ENCODE measurements at regions not wholly inside any gene's neighbourhood (a gene's known extent, or its start where the extent isn't known, plus 50 kb on each side); places are given as distances from the start of the nearest gene placed in this dataset.

GRCh38 chr22:49492741-49493251 lies 334.9 kb downstream of the BRD1 start:
- Histone ChIP-seq H3K4me1 (ENCODE audit: insufficient read depth) (no peaks in the 10 kb centered on the region), H3K4me2 (no peak overlapping the region), H3K9me2 (ENCODE audit: insufficient read depth) (no peaks in the 10 kb centered on the region), H3K79me2 (replicated peaks; ENCODE audit: insufficient read depth) (no peaks in the 10 kb centered on the region), H3K4me3 (no peak overlapping the region), H2AFZ (no peak overlapping the region), H3K36me3 (ENCODE audit: insufficient read depth) (no peaks in the 10 kb centered on the region), H4K20me1 (replicated peaks; ENCODE audit: insufficient read depth) (no peaks in the 10 kb centered on the region), H3F3A (replicated peaks; ENCODE audit: low read depth) (no peaks in the 10 kb centered on the region), H3K27me3 (ENCODE audit: insufficient read depth) (no peaks in the 10 kb centered on the region), H3K27ac (ENCODE audit: low read depth) (no peak overlapping the region)
- Mint-ChIP-seq H3K4me3 (no peak overlapping the region), H3K36me3 (ENCODE audit: low read depth) (no peaks in the 10 kb centered on the region; the same call in 2 of the 3 replicates), H3K4me1 (peaks cover 14% of the 10 kb centered on the region), H3K27me3 (ENCODE audit: insufficient read depth, low read depth, poor library complexity) (peaks cover 8% of the 10 kb centered on the region), H3K27ac (no peak overlapping the region), H3K9me3 (peaks cover 5% of the 10 kb centered on the region; the same call in 1 of the 3 replicates)
- DNase-seq (ENCODE audit: low spot score), result no peak
- TF ChIP-seq ZNF114 (CRISPR knock-in tag; IDR thresholded peaks at IDR 0.05) (no peak), STAT1 (IDR thresholded peaks at IDR 0.05; ENCODE audit: unreplicated experiment) (no peak), POLR2AphosphoS5 (IDR thresholded peaks at IDR 0.05; ENCODE audit: low read depth) (no peak), CTCF (conservative IDR thresholded peaks at IDR 0.05; ENCODE audit: low read depth in 2 of 2) (no peak), REST (IDR thresholded peaks at IDR 0.05; ENCODE audit: unreplicated experiment) (no peak), ZNF331 (CRISPR knock-in tag; IDR thresholded peaks at IDR 0.05; ENCODE audit: low read depth) (no peak), NANOG (IDR thresholded peaks at IDR 0.05; ENCODE audit: borderline replicate concordance) (no peak), ZNF462 (CRISPR knock-in tag; IDR thresholded peaks at IDR 0.05) (no peak), CREB1 (CRISPR knock-in tag; IDR thresholded peaks at IDR 0.05; ENCODE audit: low read depth) (no peak), EZH2phosphoT487 (IDR thresholded peaks at IDR 0.05; ENCODE audit: unreplicated experiment) (no peak), ETS1 (IDR thresholded peaks at IDR 0.05) (no peak), JUNB (IDR thresholded peaks at IDR 0.05; ENCODE audit: unreplicated experiment) (no peak), EZH2 (IDR thresholded peaks at IDR 0.05; ENCODE audit: low read depth, unreplicated experiment) (no peak)
- ATAC-seq, result no peak

Measured in GM23338 (cell line).